ENCODE measurements at regions not wholly inside any gene's neighbourhood (a gene's known extent, or its start where the extent isn't known, plus 50 kb on each side); places are given as distances from the start of the nearest gene placed in this dataset.

DNA sequence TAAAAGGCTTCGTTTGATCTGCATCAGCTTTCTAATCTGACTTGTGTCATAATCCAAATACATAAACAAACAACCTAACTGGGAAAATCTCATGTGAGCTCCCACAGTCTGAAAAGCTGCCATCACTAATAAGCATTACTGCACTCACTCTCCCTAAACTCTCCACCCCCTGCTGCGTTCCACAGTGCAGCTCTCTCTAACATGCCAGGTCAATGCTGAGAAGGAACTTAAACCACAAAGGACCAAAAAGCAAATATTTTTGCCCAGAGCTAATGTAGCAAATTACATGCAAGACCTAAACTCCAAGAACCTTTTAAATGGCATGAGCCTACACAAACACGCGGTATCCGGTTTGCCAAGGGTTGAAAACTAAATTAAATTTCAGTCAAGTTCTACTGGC is 542.3 kb upstream of the JARID2 start:
- no peak for TF ChIP-seq ZNF446 (CRISPR knock-in tag; IDR thresholded peaks at IDR 0.05)
- TF ChIP-seq ETV6 (CRISPR knock-in tag; conservative IDR thresholded peaks at IDR 0.05): no peak

Data from HepG2 (cell line).